ENCODE measurements at regions not wholly inside any gene's neighbourhood (a gene's known extent, or its start where the extent isn't known, plus 50 kb on each side); places are given as distances from the start of the nearest gene placed in this dataset.

- DNase-seq: no peak
Observed at GRCh38 chr4:152269448-152270191, 266.3 kb downstream of the FBXW7 start.

GRCh38 chr4:152267811-152268210 lies 268.1 kb downstream of the FBXW7 start:
- DNase-seq: no peak

- DNase-seq: no peak
Observed at GRCh38 chr4:152266831-152267480, 268.9 kb downstream of the FBXW7 start.

- DNase-seq: peak; percentile 81
Observed at GRCh38 chr4:152265149-152265621, 270.7 kb downstream of the FBXW7 start.

GRCh38 chr4:152264106-152264505 lies 271.8 kb downstream of the FBXW7 start:
- DNase-seq: peak; percentile 1

GRCh38 chr4:152259866-152260265 lies 276.0 kb downstream of the FBXW7 start:
- DNase-seq: no peak

- peak; percentile 84 for DNase-seq
Observed at GRCh38 chr4:152258804-152259708, 276.8 kb downstream of the FBXW7 start.

- DNase-seq: peak; percentile 33
Observed at GRCh38 chr4:152258391-152258790, 277.5 kb downstream of the FBXW7 start.

GRCh38 chr4:152257601-152258066 lies 278.3 kb downstream of the FBXW7 start:
- DNase-seq: peak; percentile 16

- no peak for DNase-seq
Observed at GRCh38 chr4:152256996-152257395, 278.9 kb downstream of the FBXW7 start.

GRCh38 chr4:152255437-152255836 lies 280.5 kb downstream of the FBXW7 start:
- DNase-seq: peak; percentile 53

- no peak for DNase-seq
Observed at GRCh38 chr4:152248347-152248746, 287.5 kb downstream of the FBXW7 start.

GRCh38 chr4:152247271-152247975 lies 288.5 kb downstream of the FBXW7 start:
- DNase-seq: no peak

GRCh38 chr4:152246659-152247058 lies 289.2 kb downstream of the FBXW7 start:
- DNase-seq: no peak

- DNase-seq: no peak
Observed at GRCh38 chr4:152245680-152246079, 290.2 kb downstream of the FBXW7 start.

GRCh38 chr4:152244659-152245058 lies 291.2 kb downstream of the FBXW7 start:
- DNase-seq: no peak

- DNase-seq: no peak
Observed at GRCh38 chr4:152243896-152244595, 291.8 kb downstream of the FBXW7 start.

- DNase-seq: no peak
Observed at GRCh38 chr4:152243206-152243605, 292.7 kb downstream of the FBXW7 start.

GRCh38 chr4:152240232-152240631 lies 295.7 kb downstream of the FBXW7 start:
- DNase-seq: no peak

GRCh38 chr4:152239216-152239615 lies 296.7 kb downstream of the FBXW7 start:
- DNase-seq: no peak

- DNase-seq: no peak
Observed at GRCh38 chr4:152236519-152237056, 299.3 kb downstream of the FBXW7 start.

GRCh38 chr4:152235718-152236117 lies 300.2 kb downstream of the FBXW7 start:
- DNase-seq: no peak

Measured in NCI-H69 (cell line).